ENCODE measurements at regions not wholly inside any gene's neighbourhood (a gene's known extent, or its start where the extent isn't known, plus 50 kb on each side); places are given as distances from the start of the nearest gene placed in this dataset.

GRCh38 chr2:217666338-217666737, 336.5 kb downstream of the TNS1 start:
- H3K4me3 ChIP-seq: no peak overlapping the region
- WGBS, 2 donors: 22 to 32% methylated on average over 2 of the region's 2 CpGs
- H3K27ac ChIP-seq: peak overlapping the region; percentile 15 to 68 (median 53)
- no peaks in the 10 kb centered on the region for H3K36me3 ChIP-seq
- TF ChIP-seq CTCF (IDR thresholded peaks at IDR 0.05) (no peak), POLR2A (IDR thresholded peaks at IDR 0.05) (no peak)
- DNase-seq: no peak
- no peaks in the 10 kb centered on the region for H3K27me3 ChIP-seq
- no peaks in the 10 kb centered on the region for H3K9me3 ChIP-seq
- H3K4me1 ChIP-seq: peaks cover 20 to 79% (median 23%) of the 10 kb centered on the region in 3 donors
- intact Hi-C loops (cut with DNase I): no loop called here

GRCh38 chr2:217664761-217665160, 338.0 kb downstream of the TNS1 start:
- no peaks in the 10 kb centered on the region for H3K27me3 ChIP-seq
- whole genome bisulfite sequencing, 2 donors: 78 to 81% methylated on average over 2 of the region's 2 CpGs
- H3K36me3 ChIP-seq: no peaks in the 10 kb centered on the region
- no peak for TF ChIP-seq POLR2A (IDR thresholded peaks at IDR 0.05)
- TF ChIP-seq CTCF (IDR thresholded peaks at IDR 0.05): no peak
- H3K27ac ChIP-seq: peak overlapping the region in 2 of 4 donors; percentile 1 to 42
- no peak for DNase-seq
- H3K4me1 ChIP-seq: peaks cover 15 to 71% (median 16%) of the 10 kb centered on the region in 3 donors
- H3K9me3 ChIP-seq: no peaks in the 10 kb centered on the region
- intact Hi-C loops (cut with DNase I): no loop called here
- no peak overlapping the region for H3K4me3 ChIP-seq

GRCh38 chr2:217662984-217663602, 339.7 kb downstream of the TNS1 start:
- Histone ChIP-seq H3K4me3 (no peak overlapping the region), H3K36me3 (no peaks in the 10 kb centered on the region), H3K27me3 (no peaks in the 10 kb centered on the region), H3K9me3 (no peaks in the 10 kb centered on the region), H3K27ac (no peak overlapping the region), H3K4me1 (peaks cover 15 to 60% (median 16%) of the 10 kb centered on the region in 3 donors)
- intact Hi-C loops (cut with DNase I): no loop called here
- DNase-seq: no peak
- 85 to 89% methylated on average over 3 of the region's 3 CpGs for WGBS, 2 donors
- no peak for TF ChIP-seq POLR2A (IDR thresholded peaks at IDR 0.05)
- TF ChIP-seq CTCF (IDR thresholded peaks at IDR 0.05): no peak

- DNase-seq: no peak
- Histone ChIP-seq H3K9me3 (no peaks in the 10 kb centered on the region), H3K27ac (peak overlapping the region; percentile 45 to 71 (median 52)), H3K36me3 (no peaks in the 10 kb centered on the region), H3K4me1 (peaks cover 5 to 47% (median 6%) of the 10 kb centered on the region in 3 donors), H3K27me3 (no peaks in the 10 kb centered on the region), H3K4me3 (no peak overlapping the region)
- intact Hi-C loops (cut with DNase I): no loop called here
- TF ChIP-seq POLR2A (IDR thresholded peaks at IDR 0.05): no peak
- TF ChIP-seq CTCF (IDR thresholded peaks at IDR 0.05): no peak
These were observed 341.4 kb downstream of the TNS1 start for GRCh38 chr2:217661378-217661777.

GRCh38 chr2:217660423-217660822, 342.4 kb downstream of the TNS1 start:
- Histone ChIP-seq H3K4me1 (peaks cover 4 to 49% (median 5%) of the 10 kb centered on the region in 3 donors), H3K9me3 (no peaks in the 10 kb centered on the region), H3K27ac (no peak overlapping the region), H3K36me3 (no peaks in the 10 kb centered on the region), H3K4me3 (no peak overlapping the region), H3K27me3 (no peaks in the 10 kb centered on the region)
- TF ChIP-seq POLR2A (IDR thresholded peaks at IDR 0.05) (no peak), CTCF (IDR thresholded peaks at IDR 0.05) (no peak)
- intact Hi-C loops (cut with DNase I): no loop called here
- DNase-seq: no peak
